ENCODE measurements at regions not wholly inside any gene's neighbourhood (a gene's known extent, or its start where the extent isn't known, plus 50 kb on each side); places are given as distances from the start of the nearest gene placed in this dataset.

DNA sequence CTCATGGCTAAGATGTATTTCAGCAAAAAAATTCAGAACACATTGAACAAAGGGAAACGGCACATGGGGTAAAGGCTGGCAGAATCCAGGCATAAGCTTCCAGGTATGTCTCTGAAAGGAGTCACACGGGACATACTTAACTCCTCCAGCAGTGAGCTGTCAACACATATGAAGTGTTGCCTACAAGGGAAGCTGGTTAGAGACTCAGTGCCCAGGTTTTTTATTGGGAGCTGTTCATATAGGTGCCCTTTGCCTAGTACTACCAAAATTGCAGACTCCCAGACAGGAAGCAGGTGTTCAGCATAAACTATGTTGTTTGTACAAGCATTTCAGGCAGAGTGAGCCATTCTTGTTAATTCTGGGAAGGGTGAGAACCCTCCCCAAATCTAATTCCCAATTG, 77.4 kb upstream of the PUDP start:
- Histone ChIP-seq H3K18ac (ENCODE audit: insufficient read length, low read depth, low read length) (no peak overlapping the region), H4K20me1 (ENCODE audit: control insufficient read depth, insufficient read depth, insufficient read length) (no peaks in the 10 kb centered on the region), H2AFZ (ENCODE audit: low read length) (no peak overlapping the region), H3K9ac (ENCODE audit: extremely low read depth, insufficient read length, low read length) (no peak overlapping the region), H3K79me2 (ENCODE audit: insufficient read depth, low read length) (no peaks in the 10 kb centered on the region), H2BK5ac (ENCODE audit: insufficient read length, low read length) (no peak overlapping the region), H3T11ph (ENCODE audit: low read length) (no peak overlapping the region), H3K4me2 (ENCODE audit: insufficient read depth, insufficient read length, low read length) (no peak overlapping the region), H3K23ac (ENCODE audit: insufficient read length, low read depth, low read length) (no peak overlapping the region), H2BK120ac (ENCODE audit: low read depth, low read length, poor library complexity, severe bottlenecking) (no peak overlapping the region), H3K27me3 (ENCODE audit: insufficient read depth, low read length) (no peaks in the 10 kb centered on the region), H2AK5ac (ENCODE audit: insufficient read length, low read length) (no peak overlapping the region), H4K91ac (ENCODE audit: insufficient read length, low read depth, low read length) (no peak overlapping the region), H2BK20ac (ENCODE audit: low read depth, low read length, poor library complexity, severe bottlenecking) (no peak overlapping the region), H3K79me1 (ENCODE audit: insufficient read depth, low read depth, low read length, poor library complexity, severe bottlenecking) (no peaks in the 10 kb centered on the region), H3K4ac (ENCODE audit: low read depth, low read length) (no peak overlapping the region), H3K4me1 (ENCODE audit: insufficient read depth, low read length) (no peaks in the 10 kb centered on the region), H2BK15ac (ENCODE audit: low read depth, low read length) (no peak overlapping the region), H4K5ac (ENCODE audit: insufficient read length, low read depth, low read length) (no peak overlapping the region), H4K8ac (replicated peaks; ENCODE audit: insufficient read length, low read depth, low read length) (no peak overlapping the region), H3K27ac (ENCODE audit: insufficient read length, low read depth, low read length) (no peak overlapping the region), H3K56ac (ENCODE audit: insufficient read length, low read depth, low read length) (no peak overlapping the region), H2BK12ac (ENCODE audit: insufficient read length, low read depth, low read length) (no peak overlapping the region), H3K14ac (ENCODE audit: insufficient read depth, low read length) (no peak overlapping the region), H3K9me3 (ENCODE audit: control insufficient read depth, low read depth, low read length) (no peaks in the 10 kb centered on the region), H3K23me2 (ENCODE audit: insufficient read length, low read depth, low read length, poor library complexity, severe bottlenecking) (no peaks in the 10 kb centered on the region)
- H3K9me3 Mint-ChIP-seq: no peaks in the 10 kb centered on the region
- H3K27ac Mint-ChIP-seq: no peak overlapping the region
- H3K4me1 Mint-ChIP-seq: peaks cover 0 to 2% of the 10 kb centered on the region in 2 experiments; a peak in 1 of 4 replicates
- H3K4me3 Mint-ChIP-seq: no peak overlapping the region
- no peaks in the 10 kb centered on the region for H3K36me3 Mint-ChIP-seq (ENCODE audit: insufficient read depth in 1 of 3, low read depth in 3 of 3)
- H3K27me3 Mint-ChIP-seq (ENCODE audit: low read depth): no peaks in the 10 kb centered on the region; the same call in none of the 2 replicates
- DNase-seq: no peak
- TF ChIP-seq, protein P1, sequence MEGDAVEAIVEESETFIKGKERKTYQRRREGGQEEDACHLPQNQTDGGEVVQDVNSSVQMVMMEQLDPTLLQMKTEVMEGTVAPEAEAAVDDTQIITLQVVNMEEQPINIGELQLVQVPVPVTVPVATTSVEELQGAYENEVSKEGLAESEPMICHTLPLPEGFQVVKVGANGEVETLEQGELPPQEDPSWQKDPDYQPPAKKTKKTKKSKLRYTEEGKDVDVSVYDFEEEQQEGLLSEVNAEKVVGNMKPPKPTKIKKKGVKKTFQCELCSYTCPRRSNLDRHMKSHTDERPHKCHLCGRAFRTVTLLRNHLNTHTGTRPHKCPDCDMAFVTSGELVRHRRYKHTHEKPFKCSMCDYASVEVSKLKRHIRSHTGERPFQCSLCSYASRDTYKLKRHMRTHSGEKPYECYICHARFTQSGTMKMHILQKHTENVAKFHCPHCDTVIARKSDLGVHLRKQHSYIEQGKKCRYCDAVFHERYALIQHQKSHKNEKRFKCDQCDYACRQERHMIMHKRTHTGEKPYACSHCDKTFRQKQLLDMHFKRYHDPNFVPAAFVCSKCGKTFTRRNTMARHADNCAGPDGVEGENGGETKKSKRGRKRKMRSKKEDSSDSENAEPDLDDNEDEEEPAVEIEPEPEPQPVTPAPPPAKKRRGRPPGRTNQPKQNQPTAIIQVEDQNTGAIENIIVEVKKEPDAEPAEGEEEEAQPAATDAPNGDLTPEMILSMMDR (conservative IDR thresholded peaks at IDR 0.05): no peak
- no CpG with 5 or more reads among the region's 2 CpGs for WGBS (ENCODE audit: extremely low coverage, insufficient read length, low lambda C conversion rate)

Measured in H9 (cell line).